GM19395 (cell line): ENCODE measurements at regions not wholly inside any gene's neighbourhood (a gene's known extent, or its start where the extent isn't known, plus 50 kb on each side); places are given as distances from the start of the nearest gene placed in this dataset.

Experiments used
- ATAC-seq: cut with Tn5 transposase; IDR thresholded peaks from one replicate; pipeline ENCODE4 v1.9.1; 2021; ENCODE audit warnings: mild to moderate bottlenecking, moderate library complexity; ENCODE audit not compliant: unreplicated experiment

GRCh38 chr7:156458011-156458410 lies 182.6 kb upstream of the RNF32 start:
- ATAC-seq: no peak

DNA sequence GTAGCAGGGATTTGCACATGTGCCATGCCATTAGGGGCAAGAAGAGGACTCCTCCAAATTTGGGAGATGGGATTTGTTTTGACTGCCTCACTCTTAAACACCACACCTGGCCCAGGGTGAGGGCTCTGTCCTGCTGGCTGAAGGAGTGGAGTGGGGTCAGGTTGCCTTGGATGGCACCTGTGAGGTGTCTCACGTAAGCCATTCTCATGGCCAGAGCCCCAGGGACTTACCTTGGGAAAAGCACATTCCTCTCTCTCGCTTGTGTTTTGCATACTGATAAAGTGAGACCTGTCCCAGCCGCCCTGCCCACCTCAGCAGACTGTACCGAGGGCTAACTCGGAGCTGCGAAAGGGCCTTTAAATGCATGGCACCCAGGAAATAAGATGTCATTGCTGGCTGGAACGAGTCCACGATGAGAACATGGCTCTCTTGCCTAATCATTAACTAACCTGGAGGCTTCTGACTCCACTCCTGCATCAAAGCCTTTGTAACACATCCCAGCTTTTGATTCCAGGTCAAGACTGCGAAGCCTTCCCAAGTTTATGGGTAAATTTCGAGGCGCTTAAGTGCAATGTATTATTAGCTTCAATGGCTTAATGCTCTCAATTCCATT lies 184.0 kb upstream of the RNF32 start:
- no peak for ATAC-seq

DNA sequence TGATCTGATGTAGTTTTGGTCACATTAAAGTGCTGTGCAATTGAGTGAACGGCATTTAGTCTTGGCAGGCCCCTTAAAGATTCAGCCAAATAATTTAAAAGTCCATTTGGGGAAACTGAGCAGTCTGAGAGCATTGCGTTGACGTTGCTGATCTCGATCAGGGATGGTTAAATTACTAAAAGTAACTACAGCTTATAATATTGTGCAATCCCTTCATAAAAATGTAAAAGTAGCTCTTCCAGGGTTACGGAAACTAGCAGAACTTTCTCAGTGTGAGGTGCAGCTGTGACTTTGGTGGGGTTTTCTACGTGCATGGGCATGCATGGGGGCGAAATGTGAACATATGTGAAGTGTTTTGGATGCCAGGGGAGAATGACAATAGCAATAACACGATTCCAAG lies 184.5 kb upstream of the RNF32 start:
- ATAC-seq: no peak

DNA sequence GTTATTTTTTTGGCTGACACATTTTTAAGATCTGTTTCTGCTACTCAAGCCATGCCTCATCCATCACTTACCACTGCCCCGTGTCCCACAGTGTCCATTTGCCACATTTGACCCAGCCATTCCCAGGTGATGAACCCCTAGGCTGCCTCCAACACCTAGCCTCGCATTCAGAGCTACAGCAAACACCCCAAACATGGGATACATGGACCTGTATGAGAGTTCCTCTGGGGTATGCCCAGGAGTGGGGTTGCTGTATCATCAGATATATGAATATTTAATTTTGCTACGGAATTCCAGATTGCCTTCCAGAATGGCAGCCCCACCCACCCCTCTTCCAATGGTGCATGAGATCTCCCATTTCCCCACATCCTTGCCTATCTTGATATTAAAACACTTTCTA lies 190.1 kb upstream of the RNF32 start:
- no peak for ATAC-seq

DNA sequence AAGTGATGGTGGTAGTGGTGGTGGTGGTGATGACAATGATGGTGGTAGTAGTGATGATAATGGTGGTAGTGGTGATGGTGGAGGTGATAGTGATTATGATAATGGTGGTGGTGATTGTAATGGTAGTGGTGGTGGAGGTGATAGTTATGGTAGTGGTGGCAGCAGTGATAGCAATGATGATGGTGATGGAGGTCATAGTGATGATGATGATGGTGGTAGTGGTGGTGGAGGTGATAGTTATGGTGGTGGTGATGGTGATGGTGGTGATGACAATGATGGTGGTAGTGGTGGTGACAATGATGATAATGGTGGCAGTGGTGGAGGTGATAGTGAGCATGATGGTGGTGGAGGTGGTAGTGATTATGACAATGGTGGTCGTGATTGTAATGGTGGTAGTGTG lies 191.7 kb upstream of the RNF32 start:
- ATAC-seq: no peak

DNA sequence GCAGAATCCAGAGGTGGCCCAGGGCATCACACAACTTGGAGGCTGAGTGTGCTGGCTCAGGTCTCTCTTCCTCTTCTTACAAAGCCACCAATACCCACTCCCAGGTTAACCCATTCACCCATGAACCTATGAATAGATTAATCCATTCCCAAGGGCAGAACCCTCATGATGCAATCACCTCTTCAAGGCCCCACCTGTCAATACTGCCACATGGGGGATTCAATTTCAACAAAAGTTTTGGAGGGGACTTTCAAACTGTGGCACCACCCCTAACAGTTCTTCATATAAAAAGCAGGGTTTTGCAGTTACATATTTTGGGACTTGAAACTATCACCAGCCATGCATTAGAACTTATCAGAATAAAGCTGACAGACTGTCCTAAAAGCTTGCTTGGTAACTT lies 193.6 kb upstream of the RNF32 start:
- no peak for ATAC-seq

DNA sequence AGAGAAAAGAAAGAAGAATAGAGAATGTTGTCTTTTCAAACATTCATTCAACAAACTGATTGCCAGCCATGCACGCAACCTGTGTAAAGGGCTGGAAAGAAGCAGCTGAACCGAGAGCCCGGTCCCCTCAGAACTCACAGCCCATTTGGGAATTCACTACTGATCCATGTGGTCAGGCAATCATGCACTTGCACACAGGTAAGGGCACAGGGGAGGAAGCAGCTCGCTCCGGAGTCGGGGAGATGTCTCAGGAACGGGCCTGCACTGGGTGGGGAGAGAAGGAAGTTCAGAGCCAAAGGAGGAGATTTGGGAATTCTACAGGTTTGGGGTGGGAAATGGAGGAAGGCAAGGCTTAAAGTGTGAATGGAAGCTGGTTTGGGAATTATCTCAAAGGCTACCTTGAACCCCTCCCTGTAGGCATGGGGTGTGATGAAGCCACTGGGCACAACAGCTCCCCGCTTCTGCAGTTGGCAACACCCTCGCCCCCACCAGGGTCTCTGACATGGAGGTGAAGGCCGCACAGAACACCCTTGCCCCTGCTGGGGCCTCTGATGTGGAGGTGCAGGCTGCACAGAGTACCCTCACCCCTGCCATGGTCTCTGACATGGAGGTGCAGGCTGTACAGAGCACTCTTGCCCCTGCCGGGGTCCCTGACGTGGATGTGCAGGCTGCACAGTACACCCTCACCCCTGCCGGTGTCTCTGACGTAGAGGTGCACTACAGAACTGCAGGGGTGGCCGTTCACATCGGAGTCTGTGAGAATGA lies 194.4 kb upstream of the RNF32 start:
- ATAC-seq: no peak

DNA sequence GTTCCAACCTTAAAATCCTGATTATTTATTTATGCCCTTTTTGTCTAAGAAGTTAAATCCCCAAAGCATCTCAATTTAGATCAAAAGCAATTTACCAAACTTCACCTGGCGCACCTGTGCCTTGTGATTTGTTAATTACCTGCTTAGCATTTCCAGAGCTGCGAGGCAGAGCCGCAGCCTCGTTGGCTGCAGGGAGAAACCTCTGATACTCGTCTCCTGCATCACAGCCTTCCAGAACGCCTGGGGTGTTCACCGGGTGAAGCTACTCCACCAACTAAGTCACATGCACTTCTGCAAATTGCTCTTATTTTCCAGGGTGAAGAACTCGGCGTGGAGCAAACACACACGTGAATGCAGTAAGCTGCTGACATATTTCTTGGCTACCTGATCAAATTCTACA lies 198.1 kb upstream of the RNF32 start:
- no peak for ATAC-seq

DNA sequence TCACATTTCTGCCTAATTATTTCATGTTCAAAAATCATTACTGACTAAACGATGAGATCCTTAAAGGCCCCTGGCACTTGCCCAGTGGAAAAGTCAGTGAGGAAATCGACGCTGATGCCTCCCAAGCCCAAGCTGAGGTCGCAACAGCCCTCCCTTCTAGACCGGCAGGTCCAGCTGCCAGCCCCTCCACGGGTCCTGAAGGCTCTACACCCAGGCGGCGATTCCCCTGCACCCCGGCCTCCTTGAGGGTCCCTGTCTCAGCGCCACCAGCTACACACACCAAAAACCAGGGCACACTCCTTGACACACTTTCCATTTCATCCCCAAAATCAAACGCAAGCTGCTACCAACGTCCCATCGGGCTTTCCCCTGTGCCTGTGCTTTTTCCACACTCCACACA lies 200.1 kb upstream of the RNF32 start:
- no peak for ATAC-seq

DNA sequence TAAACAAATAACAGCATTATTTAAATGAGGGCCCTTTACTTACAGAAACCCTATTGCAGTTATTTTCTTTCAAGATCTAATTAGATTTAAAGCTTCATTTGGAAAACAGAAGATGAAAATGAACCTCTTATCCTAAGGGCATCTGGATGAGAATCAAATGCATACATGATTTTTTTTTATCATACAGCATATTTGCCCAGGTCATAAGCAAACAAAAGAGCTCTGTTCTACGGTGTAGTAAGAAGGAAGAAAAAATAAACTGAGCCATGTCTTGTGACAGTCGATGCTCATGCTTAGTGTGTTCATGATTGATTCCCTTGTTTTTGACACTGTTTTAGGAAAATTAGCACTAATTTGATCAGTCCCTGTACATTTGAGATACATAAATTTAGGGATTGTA lies 202.6 kb upstream of the RNF32 start:
- ATAC-seq: no peak

DNA sequence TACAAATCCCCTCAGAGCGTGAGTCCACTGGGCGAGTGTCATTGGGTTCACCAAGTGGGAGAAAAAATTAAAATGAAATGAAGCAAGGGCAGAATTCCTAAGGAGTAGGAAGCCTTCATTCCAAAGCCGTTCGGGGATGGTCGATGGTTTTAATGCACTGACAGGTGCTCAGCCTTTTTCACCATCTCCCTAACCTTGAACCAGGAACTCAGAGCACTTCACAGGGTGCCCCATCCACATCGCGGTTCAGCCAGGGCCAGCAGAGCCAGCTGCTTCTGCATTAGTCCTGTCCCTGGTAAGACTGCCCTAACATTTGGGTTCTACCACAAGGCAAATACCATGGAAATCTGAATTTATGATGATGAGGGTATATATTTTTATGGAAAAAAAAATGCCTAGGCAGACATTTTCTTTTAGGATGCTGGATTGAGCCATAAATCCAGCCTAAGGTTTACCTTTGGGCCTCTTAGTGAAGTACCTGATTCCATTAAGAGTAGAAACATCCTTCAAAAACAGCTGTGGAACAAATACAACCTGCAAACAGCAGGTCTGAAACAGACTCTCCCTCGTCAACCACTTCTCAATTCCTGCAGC lies 203.5 kb upstream of the RNF32 start:
- no peak for ATAC-seq

- ATAC-seq: no peak
Observed at GRCh38 chr7:156435486-156436231, 204.9 kb upstream of the RNF32 start.

DNA sequence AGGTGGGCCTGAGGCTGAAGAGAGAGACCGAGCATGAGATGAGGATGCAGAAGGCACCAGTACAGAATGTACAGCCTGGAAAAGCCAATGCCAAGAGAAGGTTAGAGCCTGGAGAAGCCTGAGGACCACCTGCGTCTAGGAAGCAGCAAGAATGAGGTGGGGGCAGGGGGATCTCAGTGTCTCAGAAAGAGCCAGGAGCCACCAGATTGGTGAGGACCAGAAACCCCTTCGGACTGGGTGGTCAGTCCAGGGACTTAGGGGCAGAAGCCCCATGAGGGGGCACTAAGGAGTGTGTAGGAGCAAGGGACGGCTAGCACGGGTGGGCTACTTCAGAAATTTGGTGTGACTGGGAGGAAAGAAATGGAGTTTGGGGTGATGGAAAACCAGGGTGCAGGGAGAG lies 205.9 kb upstream of the RNF32 start:
- ATAC-seq: no peak

- ATAC-seq: no peak
Observed at GRCh38 chr7:156432018-156432417, 208.6 kb upstream of the RNF32 start.

- no peak for ATAC-seq
Observed at GRCh38 chr7:156430109-156430508, 210.5 kb upstream of the RNF32 start.

- ATAC-seq: no peak
Observed at GRCh38 chr7:156429514-156429913, 211.1 kb upstream of the RNF32 start.

GRCh38 chr7:156423876-156424275 lies 216.7 kb upstream of the RNF32 start:
- ATAC-seq: no peak

DNA sequence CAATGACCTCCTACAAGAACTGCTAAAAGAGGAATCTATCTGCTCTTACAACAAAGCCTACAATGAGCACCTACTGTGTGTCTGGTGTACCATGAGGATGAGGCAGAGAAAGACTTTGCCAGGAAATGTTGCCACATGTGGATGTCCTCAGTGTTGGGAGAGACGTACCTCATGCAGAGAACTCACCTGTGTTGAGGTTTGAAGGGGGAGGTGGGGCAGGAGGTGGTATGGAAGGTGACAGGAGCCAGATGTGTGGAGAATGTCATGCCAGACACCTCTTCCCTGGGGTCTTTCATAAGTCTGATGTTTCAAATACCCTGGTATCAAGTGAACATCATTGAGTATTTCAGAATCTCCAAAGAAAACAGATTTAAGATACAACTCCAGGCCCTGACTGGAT lies 220.1 kb upstream of the RNF32 start:
- no peak for ATAC-seq

DNA sequence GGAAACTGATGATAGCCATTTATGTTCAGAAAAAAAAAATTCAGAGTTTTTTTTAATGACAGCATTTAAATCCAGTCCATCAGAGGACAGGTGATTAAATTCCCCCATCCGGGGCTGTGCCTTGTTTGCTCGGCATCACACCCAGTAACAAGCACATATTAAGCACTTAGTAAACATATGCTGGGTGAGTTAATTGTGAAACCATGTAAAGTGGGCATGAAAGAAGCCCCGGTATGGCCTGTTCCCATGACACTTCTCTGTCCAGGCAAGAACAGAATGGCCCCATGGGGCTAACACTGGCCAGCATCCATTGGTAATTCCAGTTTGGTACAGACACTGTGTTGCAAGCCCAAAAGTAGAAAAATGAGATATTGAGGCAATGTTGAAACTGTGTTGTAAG lies 220.8 kb upstream of the RNF32 start:
- no peak for ATAC-seq

- no peak for ATAC-seq
Observed at GRCh38 chr7:156402255-156402654, 238.3 kb upstream of the RNF32 start.

DNA sequence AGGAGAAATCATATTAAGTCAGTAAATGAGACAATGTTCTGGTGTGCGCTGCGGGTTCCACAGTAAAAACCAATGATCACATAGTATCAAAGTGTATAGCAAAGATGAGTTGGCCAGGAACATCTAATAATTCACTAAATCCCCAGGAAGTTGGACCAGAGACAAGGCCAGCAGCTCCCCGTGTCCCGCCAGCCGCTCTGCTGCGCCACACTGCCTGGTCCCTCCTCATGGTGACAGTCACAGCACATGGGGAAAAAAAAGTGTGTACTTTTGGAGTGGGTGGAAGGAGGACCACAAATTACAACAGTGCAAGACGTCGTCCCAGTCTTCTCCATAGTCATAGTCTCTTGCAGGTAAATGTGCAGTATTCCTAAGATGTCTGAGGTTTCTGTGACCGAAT lies 239.0 kb upstream of the RNF32 start:
- ATAC-seq: no peak

GRCh38 chr7:156400046-156400445 lies 240.5 kb upstream of the RNF32 start:
- no peak for ATAC-seq
